ENCODE measurements at regions not wholly inside any gene's neighbourhood (a gene's known extent, or its start where the extent isn't known, plus 50 kb on each side); places are given as distances from the start of the nearest gene placed in this dataset.

DNA sequence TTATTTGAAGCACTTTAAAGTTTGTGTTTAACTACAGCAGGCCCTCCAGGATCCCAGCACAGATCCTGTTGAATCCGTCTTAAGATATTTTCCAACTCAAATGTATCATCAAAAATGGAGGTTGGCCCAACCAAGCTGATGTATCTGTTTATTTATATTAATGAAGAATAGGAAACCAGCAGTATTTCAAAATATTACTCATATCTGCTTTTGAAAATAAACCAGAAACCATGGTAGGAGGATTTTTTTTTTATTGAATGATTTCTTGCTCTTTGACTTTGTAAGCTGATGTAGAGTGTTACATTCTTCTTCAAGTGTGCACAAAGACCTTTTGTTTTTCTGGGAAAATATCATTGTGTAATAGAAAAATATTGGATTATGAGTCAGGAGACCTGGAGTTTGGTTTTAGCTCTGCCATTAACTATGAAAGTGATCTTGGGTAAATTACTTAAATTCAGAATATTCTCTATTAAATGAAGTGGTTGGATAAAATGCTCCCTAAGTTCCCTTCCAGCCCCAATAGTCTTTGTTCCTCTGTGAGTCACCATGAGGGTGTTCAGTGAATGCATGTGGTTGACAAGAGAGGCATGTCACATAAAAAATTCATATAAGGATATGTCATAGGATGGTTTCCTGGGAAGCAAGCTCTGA is 221.3 kb upstream of the GAP43 start:
- TF ChIP-seq, protein P1, sequence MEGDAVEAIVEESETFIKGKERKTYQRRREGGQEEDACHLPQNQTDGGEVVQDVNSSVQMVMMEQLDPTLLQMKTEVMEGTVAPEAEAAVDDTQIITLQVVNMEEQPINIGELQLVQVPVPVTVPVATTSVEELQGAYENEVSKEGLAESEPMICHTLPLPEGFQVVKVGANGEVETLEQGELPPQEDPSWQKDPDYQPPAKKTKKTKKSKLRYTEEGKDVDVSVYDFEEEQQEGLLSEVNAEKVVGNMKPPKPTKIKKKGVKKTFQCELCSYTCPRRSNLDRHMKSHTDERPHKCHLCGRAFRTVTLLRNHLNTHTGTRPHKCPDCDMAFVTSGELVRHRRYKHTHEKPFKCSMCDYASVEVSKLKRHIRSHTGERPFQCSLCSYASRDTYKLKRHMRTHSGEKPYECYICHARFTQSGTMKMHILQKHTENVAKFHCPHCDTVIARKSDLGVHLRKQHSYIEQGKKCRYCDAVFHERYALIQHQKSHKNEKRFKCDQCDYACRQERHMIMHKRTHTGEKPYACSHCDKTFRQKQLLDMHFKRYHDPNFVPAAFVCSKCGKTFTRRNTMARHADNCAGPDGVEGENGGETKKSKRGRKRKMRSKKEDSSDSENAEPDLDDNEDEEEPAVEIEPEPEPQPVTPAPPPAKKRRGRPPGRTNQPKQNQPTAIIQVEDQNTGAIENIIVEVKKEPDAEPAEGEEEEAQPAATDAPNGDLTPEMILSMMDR (IDR thresholded peaks at IDR 0.05; ENCODE audit: low read depth, low read length) = no peak
- TF ChIP-seq, protein P2, sequence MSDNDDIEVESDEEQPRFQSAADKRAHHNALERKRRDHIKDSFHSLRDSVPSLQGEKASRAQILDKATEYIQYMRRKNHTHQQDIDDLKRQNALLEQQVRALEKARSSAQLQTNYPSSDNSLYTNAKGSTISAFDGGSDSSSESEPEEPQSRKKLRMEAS (IDR thresholded peaks at IDR 0.05; ENCODE audit: low read depth, low read length) = no peak
